CD4-positive, alpha-beta T cell treated with Interleukin-4 for 1 hour (primary cell): ENCODE measurements at regions not wholly inside any gene's neighbourhood (a gene's known extent, or its start where the extent isn't known, plus 50 kb on each side); places are given as distances from the start of the nearest gene placed in this dataset.

ENCODE experiments used
- DNase-seq, 2 donors: peaks; one replicate each; pipeline ENCODE4 v3.0.0-alpha.2; 2020 to 2022

DNA sequence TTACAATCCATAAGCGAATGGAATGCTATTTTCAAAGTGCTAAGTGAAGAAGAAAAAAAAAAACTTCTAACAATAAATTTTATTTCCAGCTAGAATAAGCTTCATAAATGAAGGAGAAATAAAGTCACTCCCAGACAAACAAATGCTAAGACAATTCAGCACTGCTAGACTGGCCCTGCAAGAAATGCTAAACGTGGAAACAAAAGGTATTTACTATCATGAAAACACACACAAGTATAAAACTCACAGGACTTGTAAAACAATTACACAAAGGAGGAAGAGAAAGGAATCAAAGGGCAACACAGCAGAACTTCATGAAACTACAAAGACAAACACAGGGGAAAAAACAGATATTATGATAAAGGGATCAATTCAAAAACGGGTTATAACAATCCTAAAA is 85.8 kb upstream of the NELL2 start:
- no peak for DNase-seq

DNA sequence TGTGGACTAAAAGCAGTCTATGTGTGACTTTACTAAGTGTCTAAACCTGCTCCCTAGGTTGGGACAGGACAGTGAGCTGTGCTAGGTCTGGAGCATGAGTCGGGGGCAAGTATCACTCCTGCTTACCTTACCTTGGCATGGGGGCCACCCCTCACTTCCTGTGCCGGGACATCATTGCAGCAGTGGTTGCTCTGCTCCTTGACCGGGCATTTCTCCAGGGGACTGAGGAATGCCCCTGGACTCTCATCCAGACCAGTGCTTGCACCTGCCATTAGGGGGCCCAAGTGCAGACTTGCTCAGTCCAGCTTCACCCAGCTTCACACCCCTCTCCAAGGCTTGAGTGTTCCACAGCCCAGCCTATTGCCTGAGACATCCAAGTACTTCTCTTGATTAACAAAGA is 84.7 kb upstream of the NELL2 start:
- no peak for DNase-seq

DNA sequence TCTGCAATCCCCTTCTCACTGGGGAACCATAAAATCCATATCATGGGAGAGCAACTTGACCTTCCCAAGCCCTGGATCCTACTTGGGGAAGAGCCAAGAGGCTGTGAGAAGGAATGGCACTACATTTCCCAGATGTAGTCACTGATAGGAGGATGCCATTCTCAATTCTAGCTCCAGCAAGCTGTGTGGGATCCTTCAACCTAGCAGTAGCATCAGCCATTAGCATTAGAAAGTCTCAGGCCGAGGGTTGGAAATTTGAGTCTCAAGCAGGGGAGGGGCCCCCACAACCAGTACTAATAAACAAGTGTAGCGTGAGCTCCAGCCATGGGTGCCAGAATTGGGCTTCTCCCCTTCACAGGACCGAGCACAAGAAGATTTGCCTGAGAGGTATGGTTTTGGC is 84.3 kb upstream of the NELL2 start:
- no peak for DNase-seq

DNA sequence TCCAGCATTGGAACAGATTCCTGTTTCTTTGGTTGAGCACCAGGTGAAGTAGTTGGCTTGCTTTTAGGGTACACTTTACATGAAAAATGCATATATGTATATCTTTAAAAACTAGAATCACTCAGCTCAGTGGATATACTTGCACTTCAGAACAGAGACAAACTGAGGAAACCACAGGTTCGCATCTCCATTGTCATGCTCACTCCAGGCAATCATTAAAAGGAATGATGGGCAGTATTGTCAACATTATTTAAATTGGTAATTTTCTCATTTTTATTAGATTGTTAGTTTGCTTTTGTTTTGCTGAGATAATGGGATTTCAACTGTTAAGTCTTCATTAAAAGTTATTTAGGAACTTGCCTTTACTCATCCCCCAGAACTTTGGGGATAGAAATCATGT is 71.0 kb upstream of the NELL2 start:
- no peak for DNase-seq

DNA sequence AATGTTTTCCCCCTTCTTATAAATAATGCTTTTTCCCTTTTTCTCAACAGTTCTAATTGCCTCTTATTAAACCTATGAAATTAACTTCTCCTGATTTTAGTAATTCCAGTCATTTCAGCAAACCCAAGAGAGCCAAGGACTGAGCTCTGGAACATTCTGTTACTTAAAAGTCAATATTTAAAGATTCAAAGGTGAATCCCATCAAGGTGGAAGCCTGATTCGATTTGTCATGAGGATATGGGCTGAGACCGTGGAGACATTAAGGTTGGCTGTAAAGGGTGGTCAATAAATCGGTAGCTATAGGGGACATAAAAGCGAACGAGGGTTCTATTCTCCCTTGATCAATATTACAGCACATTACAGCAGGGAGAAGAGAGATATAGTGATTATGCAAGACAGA is 66.6 kb upstream of the NELL2 start:
- DNase-seq = no peak

DNA sequence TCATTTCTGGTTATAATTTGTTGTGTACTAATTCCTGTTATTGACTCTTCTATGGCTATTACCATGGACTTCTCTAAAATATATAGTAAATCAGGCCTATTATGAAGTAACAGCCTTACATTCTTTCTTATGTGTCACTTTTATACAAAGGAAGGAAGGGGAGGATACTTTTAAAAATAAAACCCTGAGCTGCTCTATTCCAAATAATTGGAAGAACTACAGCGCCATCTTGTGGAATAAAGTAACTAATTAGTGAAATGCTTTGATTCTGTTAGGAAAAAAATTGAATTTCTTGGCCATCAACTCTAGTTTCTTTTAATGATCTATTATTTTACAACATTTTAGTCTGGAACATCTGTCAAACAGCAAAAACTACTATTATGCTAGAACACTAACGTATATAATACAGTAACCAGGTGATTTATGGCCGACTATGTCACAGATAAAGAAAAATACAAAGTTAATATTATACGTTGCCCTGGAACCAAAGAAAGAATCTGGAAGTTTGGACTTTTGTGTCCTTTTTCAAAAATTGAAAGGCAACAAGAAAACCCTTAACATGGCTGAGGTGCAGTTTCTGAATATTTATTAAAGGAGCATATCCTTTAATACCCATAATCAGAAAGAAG is 55.0 kb upstream of the NELL2 start:
- DNase-seq = peak in 1 of 2 donors; percentile 79

DNA sequence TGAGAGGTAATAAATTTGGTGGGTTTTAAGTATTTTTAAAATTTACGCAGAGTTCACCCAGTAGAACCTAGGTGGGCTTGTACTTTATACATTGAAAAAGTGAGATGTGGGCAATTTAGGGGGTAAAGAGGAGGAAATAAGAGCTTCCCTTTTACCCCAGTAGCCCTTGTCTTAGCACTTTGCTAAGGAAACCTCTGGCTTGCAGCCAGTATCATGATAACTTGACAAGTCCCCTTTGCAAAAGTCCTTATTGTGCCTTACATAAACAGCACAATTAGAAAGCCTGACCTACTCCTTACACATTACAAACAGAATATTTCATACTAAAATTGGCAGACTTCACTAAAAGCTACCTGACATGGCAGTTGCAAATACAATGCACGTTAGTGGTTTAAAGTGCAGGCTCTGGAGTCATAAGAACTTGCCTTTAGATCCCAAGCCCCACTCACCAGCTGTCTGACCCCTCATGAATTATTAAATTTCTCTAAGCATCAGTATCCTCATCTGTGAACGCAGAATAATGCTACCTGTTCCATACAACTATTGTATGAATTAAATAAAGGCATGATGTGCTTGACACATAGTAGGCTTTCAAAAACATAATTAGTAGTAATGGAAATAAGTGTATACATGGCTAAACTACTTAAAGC is 53.2 kb upstream of the NELL2 start:
- no peak for DNase-seq
